ENCODE measurements at regions not wholly inside any gene's neighbourhood (a gene's known extent, or its start where the extent isn't known, plus 50 kb on each side); places are given as distances from the start of the nearest gene placed in this dataset.

GRCh38 chr14:101040538-101041442, 137.3 kb upstream of the RTL1 start:
- no peak for DNase-seq (ENCODE audit: low read depth in 4 of 4, low spot score in 2 of 4)

GRCh38 chr14:101043891-101044290, 140.4 kb upstream of the RTL1 start:
- no peak for DNase-seq (ENCODE audit: low read depth in 4 of 4, low spot score in 2 of 4)

- DNase-seq (ENCODE audit: low read depth in 4 of 4, low spot score in 2 of 4): no peak
Measured at GRCh38 chr14:101044741-101045140, 141.2 kb upstream of the RTL1 start.

- no peak for DNase-seq (ENCODE audit: low read depth in 4 of 4, low spot score in 2 of 4)
Measured at GRCh38 chr14:101045511-101045910, 142.0 kb upstream of the RTL1 start.

- no peak for DNase-seq (ENCODE audit: low read depth in 4 of 4, low spot score in 2 of 4)
Measured at GRCh38 chr14:101046071-101046470, 142.5 kb upstream of the RTL1 start.

- no peak for DNase-seq (ENCODE audit: low read depth in 4 of 4, low spot score in 2 of 4)
Measured at GRCh38 chr14:101047326-101047725, 143.8 kb upstream of the RTL1 start.

- no peak for DNase-seq (ENCODE audit: low read depth in 4 of 4, low spot score in 2 of 4)
Measured at GRCh38 chr14:101048766-101049165, 145.2 kb upstream of the RTL1 start.

GRCh38 chr14:101049511-101049910, 146.0 kb upstream of the RTL1 start:
- no peak for DNase-seq (ENCODE audit: low read depth in 4 of 4, low spot score in 2 of 4)

- no peak for DNase-seq (ENCODE audit: low read depth in 4 of 4, low spot score in 2 of 4)
Measured at GRCh38 chr14:101049942-101050341, 146.4 kb upstream of the RTL1 start.

- no peak for DNase-seq (ENCODE audit: low read depth in 4 of 4, low spot score in 2 of 4)
Measured at GRCh38 chr14:101050901-101051490, 147.5 kb upstream of the RTL1 start.

- no peak for DNase-seq (ENCODE audit: low read depth in 4 of 4, low spot score in 2 of 4)
Measured at GRCh38 chr14:101054671-101055070, 151.1 kb upstream of the RTL1 start.

- no peak for DNase-seq (ENCODE audit: low read depth in 4 of 4, low spot score in 2 of 4)
Measured at GRCh38 chr14:101055106-101055662, 151.7 kb upstream of the RTL1 start.

- DNase-seq (ENCODE audit: low read depth in 4 of 4, low spot score in 2 of 4): no peak
Measured at GRCh38 chr14:101055776-101056374, 152.4 kb upstream of the RTL1 start.

- DNase-seq (ENCODE audit: low read depth in 4 of 4, low spot score in 2 of 4): no peak
Measured at GRCh38 chr14:101056446-101056845, 152.9 kb upstream of the RTL1 start.

- no peak for DNase-seq (ENCODE audit: low read depth in 4 of 4, low spot score in 2 of 4)
Measured at GRCh38 chr14:101057394-101057793, 153.9 kb upstream of the RTL1 start.

GRCh38 chr14:101058571-101058970, 155.0 kb upstream of the RTL1 start:
- no peak for DNase-seq (ENCODE audit: low read depth in 4 of 4, low spot score in 2 of 4)

- DNase-seq (ENCODE audit: low read depth in 4 of 4, low spot score in 2 of 4): no peak
Measured at GRCh38 chr14:101060171-101060601, 156.7 kb upstream of the RTL1 start.

GRCh38 chr14:101061411-101062064, 158.0 kb upstream of the RTL1 start:
- DNase-seq (ENCODE audit: low read depth in 4 of 4, low spot score in 2 of 4): no peak

- no peak for DNase-seq (ENCODE audit: low read depth in 4 of 4, low spot score in 2 of 4)
Measured at GRCh38 chr14:101062065-101062450, 158.5 kb upstream of the RTL1 start.

GRCh38 chr14:101062601-101063000, 159.1 kb upstream of the RTL1 start:
- DNase-seq (ENCODE audit: low read depth in 4 of 4, low spot score in 2 of 4): no peak

- DNase-seq (ENCODE audit: low read depth in 4 of 4, low spot score in 2 of 4): no peak
Measured at GRCh38 chr14:101063121-101063520, 159.6 kb upstream of the RTL1 start.

All from left renal cortex interstitium (tissue), 4 donors.